Activated naive CD8-positive, alpha-beta T cell (primary cell): ENCODE measurements at regions not wholly inside any gene's neighbourhood (a gene's known extent, or its start where the extent isn't known, plus 50 kb on each side); places are given as distances from the start of the nearest gene placed in this dataset.

ENCODE experiments used
- H3K27ac Mint-ChIP-seq: one replicate; pipeline ENCODE4 v1.8.0; 2021; ENCODE audit warnings: mixed read lengths
- H3K27me3 Mint-ChIP-seq: one replicate; pipeline ENCODE4 v1.8.0; 2021; ENCODE audit warnings: mixed read lengths
- H3K36me3 Mint-ChIP-seq: one replicate; pipeline ENCODE4 v1.8.0; 2021; ENCODE audit warnings: mixed read lengths
- H3K4me1 Mint-ChIP-seq: one replicate; pipeline ENCODE4 v1.8.0; 2021; ENCODE audit warnings: low read depth, mixed read lengths
- H3K4me3 Mint-ChIP-seq: one replicate; pipeline ENCODE4 v1.8.0; 2021; ENCODE audit warnings: mild to moderate bottlenecking, mixed read lengths
- H3K9me3 Mint-ChIP-seq: one replicate; pipeline ENCODE4 v1.8.0; 2021; ENCODE audit warnings: low read depth, mixed read lengths

GRCh38 chr13:76720821-76721220 is 165.4 kb downstream of the KCTD12 start:
- Mint-ChIP-seq H3K27ac (no peak overlapping the region), H3K9me3 (no peaks in the 10 kb centered on the region), H3K4me3 (no peak overlapping the region), H3K27me3 (no peaks in the 10 kb centered on the region), H3K4me1 (no peaks in the 10 kb centered on the region), H3K36me3 (no peaks in the 10 kb centered on the region)

- no peak overlapping the region for H3K4me3 Mint-ChIP-seq
- no peaks in the 10 kb centered on the region for H3K27me3 Mint-ChIP-seq
- H3K9me3 Mint-ChIP-seq = no peaks in the 10 kb centered on the region
- no peak overlapping the region for H3K27ac Mint-ChIP-seq
- H3K4me1 Mint-ChIP-seq = no peaks in the 10 kb centered on the region
- no peaks in the 10 kb centered on the region for H3K36me3 Mint-ChIP-seq
Observed at GRCh38 chr13:76720416-76720815, 165.8 kb downstream of the KCTD12 start.

GRCh38 chr13:76719955-76720354 is 166.2 kb downstream of the KCTD12 start:
- H3K4me3 Mint-ChIP-seq = no peak overlapping the region
- no peaks in the 10 kb centered on the region for H3K36me3 Mint-ChIP-seq
- H3K27ac Mint-ChIP-seq = no peak overlapping the region
- H3K9me3 Mint-ChIP-seq = no peaks in the 10 kb centered on the region
- H3K4me1 Mint-ChIP-seq = no peaks in the 10 kb centered on the region
- H3K27me3 Mint-ChIP-seq = no peaks in the 10 kb centered on the region

- no peak overlapping the region for H3K4me3 Mint-ChIP-seq
- no peaks in the 10 kb centered on the region for H3K27me3 Mint-ChIP-seq
- H3K36me3 Mint-ChIP-seq = no peaks in the 10 kb centered on the region
- H3K9me3 Mint-ChIP-seq = no peaks in the 10 kb centered on the region
- no peaks in the 10 kb centered on the region for H3K4me1 Mint-ChIP-seq
- no peak overlapping the region for H3K27ac Mint-ChIP-seq
Observed at GRCh38 chr13:76717092-76717491, 169.1 kb downstream of the KCTD12 start.

GRCh38 chr13:76715621-76716020 is 170.6 kb downstream of the KCTD12 start:
- H3K27me3 Mint-ChIP-seq = no peaks in the 10 kb centered on the region
- no peaks in the 10 kb centered on the region for H3K36me3 Mint-ChIP-seq
- no peaks in the 10 kb centered on the region for H3K9me3 Mint-ChIP-seq
- H3K4me3 Mint-ChIP-seq = no peak overlapping the region
- H3K4me1 Mint-ChIP-seq = no peaks in the 10 kb centered on the region
- H3K27ac Mint-ChIP-seq = no peak overlapping the region

- H3K27me3 Mint-ChIP-seq = no peaks in the 10 kb centered on the region
- no peak overlapping the region for H3K27ac Mint-ChIP-seq
- no peaks in the 10 kb centered on the region for H3K36me3 Mint-ChIP-seq
- no peaks in the 10 kb centered on the region for H3K4me1 Mint-ChIP-seq
- H3K9me3 Mint-ChIP-seq = no peaks in the 10 kb centered on the region
- no peak overlapping the region for H3K4me3 Mint-ChIP-seq
Observed at GRCh38 chr13:76715075-76715474, 171.1 kb downstream of the KCTD12 start.

GRCh38 chr13:76713280-76713679 is 172.9 kb downstream of the KCTD12 start:
- Mint-ChIP-seq H3K4me1 (no peaks in the 10 kb centered on the region), H3K4me3 (no peak overlapping the region), H3K27me3 (no peaks in the 10 kb centered on the region), H3K27ac (no peak overlapping the region), H3K36me3 (no peaks in the 10 kb centered on the region), H3K9me3 (no peaks in the 10 kb centered on the region)

- H3K27ac Mint-ChIP-seq = no peak overlapping the region
- H3K4me1 Mint-ChIP-seq = no peaks in the 10 kb centered on the region
- no peak overlapping the region for H3K4me3 Mint-ChIP-seq
- no peaks in the 10 kb centered on the region for H3K27me3 Mint-ChIP-seq
- H3K36me3 Mint-ChIP-seq = no peaks in the 10 kb centered on the region
- H3K9me3 Mint-ChIP-seq = no peaks in the 10 kb centered on the region
Observed at GRCh38 chr13:76711550-76712182, 174.5 kb downstream of the KCTD12 start.

- no peaks in the 10 kb centered on the region for H3K9me3 Mint-ChIP-seq
- no peaks in the 10 kb centered on the region for H3K36me3 Mint-ChIP-seq
- H3K27ac Mint-ChIP-seq = no peak overlapping the region
- H3K4me3 Mint-ChIP-seq = no peak overlapping the region
- H3K27me3 Mint-ChIP-seq = no peaks in the 10 kb centered on the region
- H3K4me1 Mint-ChIP-seq = no peaks in the 10 kb centered on the region
Observed at GRCh38 chr13:76709851-76710250, 176.4 kb downstream of the KCTD12 start.

- Mint-ChIP-seq H3K4me1 (no peaks in the 10 kb centered on the region), H3K27me3 (no peaks in the 10 kb centered on the region), H3K27ac (no peak overlapping the region), H3K9me3 (no peaks in the 10 kb centered on the region), H3K36me3 (no peaks in the 10 kb centered on the region), H3K4me3 (no peak overlapping the region)
Observed at GRCh38 chr13:76708138-76708688, 178.0 kb downstream of the KCTD12 start.

GRCh38 chr13:76707360-76707759 is 178.8 kb downstream of the KCTD12 start:
- H3K27me3 Mint-ChIP-seq = no peaks in the 10 kb centered on the region
- no peaks in the 10 kb centered on the region for H3K9me3 Mint-ChIP-seq
- no peak overlapping the region for H3K27ac Mint-ChIP-seq
- no peaks in the 10 kb centered on the region for H3K4me1 Mint-ChIP-seq
- H3K36me3 Mint-ChIP-seq = no peaks in the 10 kb centered on the region
- no peak overlapping the region for H3K4me3 Mint-ChIP-seq

- H3K36me3 Mint-ChIP-seq = no peaks in the 10 kb centered on the region
- H3K27me3 Mint-ChIP-seq = peaks cover 4% of the 10 kb centered on the region
- H3K4me3 Mint-ChIP-seq = no peak overlapping the region
- no peaks in the 10 kb centered on the region for H3K9me3 Mint-ChIP-seq
- no peak overlapping the region for H3K27ac Mint-ChIP-seq
- no peaks in the 10 kb centered on the region for H3K4me1 Mint-ChIP-seq
Observed at GRCh38 chr13:76703621-76704288, 182.4 kb downstream of the KCTD12 start.

GRCh38 chr13:76703216-76703615 is 183.0 kb downstream of the KCTD12 start:
- Mint-ChIP-seq H3K36me3 (no peaks in the 10 kb centered on the region), H3K9me3 (no peaks in the 10 kb centered on the region), H3K27ac (no peak overlapping the region), H3K4me3 (no peak overlapping the region), H3K27me3 (peaks cover 4% of the 10 kb centered on the region), H3K4me1 (no peaks in the 10 kb centered on the region)

GRCh38 chr13:76697288-76697687 is 188.9 kb downstream of the KCTD12 start:
- H3K36me3 Mint-ChIP-seq = peaks cover 2% of the 10 kb centered on the region
- no peak overlapping the region for H3K4me3 Mint-ChIP-seq
- H3K9me3 Mint-ChIP-seq = no peaks in the 10 kb centered on the region
- no peak overlapping the region for H3K27ac Mint-ChIP-seq
- peaks cover 4% of the 10 kb centered on the region for H3K27me3 Mint-ChIP-seq
- no peaks in the 10 kb centered on the region for H3K4me1 Mint-ChIP-seq

GRCh38 chr13:76696370-76696769 is 189.8 kb downstream of the KCTD12 start:
- Mint-ChIP-seq H3K4me3 (no peak overlapping the region), H3K36me3 (peaks cover 2% of the 10 kb centered on the region), H3K4me1 (no peaks in the 10 kb centered on the region), H3K9me3 (no peaks in the 10 kb centered on the region), H3K27me3 (peaks cover 4% of the 10 kb centered on the region), H3K27ac (no peak overlapping the region)

GRCh38 chr13:76693086-76693485 is 193.1 kb downstream of the KCTD12 start:
- Mint-ChIP-seq H3K27me3 (no peaks in the 10 kb centered on the region), H3K36me3 (peaks cover 2% of the 10 kb centered on the region), H3K27ac (no peak overlapping the region), H3K4me1 (no peaks in the 10 kb centered on the region), H3K9me3 (peaks cover 7% of the 10 kb centered on the region), H3K4me3 (no peak overlapping the region)
